GM12878 (cell line): ENCODE measurements at regions not wholly inside any gene's neighbourhood (a gene's known extent, or its start where the extent isn't known, plus 50 kb on each side); places are given as distances from the start of the nearest gene placed in this dataset.

Experiments used
- CBX3 ChIP-seq: fragments of 200-600 bp; sonication (generic); IDR thresholded peaks from 2 replicates; pipeline ENCODE4 v1.6.1; 2016; ENCODE audit warnings: low read depth, borderline replicate concordance
- MYC ChIP-seq: IDR thresholded peaks from 2 replicates; pipeline ENCODE4 v1.6.1; 2011; ENCODE audit warnings: mild to moderate bottlenecking, low read length, moderate library complexity, inconsistent platforms; ENCODE audit not compliant: insufficient read depth, insufficient replicate concordance, insufficient read length, severe bottlenecking
- NFIC ChIP-seq: IDR thresholded peaks from 2 replicates; pipeline ENCODE4 v1.6.1; 2012; ENCODE audit warnings: low read depth, mild to moderate bottlenecking, inconsistent platforms, low read length, moderate library complexity
- POLR2A ChIP-seq: IDR thresholded peaks from 2 replicates; pipeline ENCODE4 v1.6.1; 2011; ENCODE audit warnings: low read depth, mild to moderate bottlenecking, low read length
- POU2F2 ChIP-seq: IDR thresholded peaks from 3 replicates; pipeline ENCODE4 v1.6.1; 2011; ENCODE audit warnings: low read depth, mild to moderate bottlenecking, low read length, borderline replicate concordance
- RBBP5 ChIP-seq: fragments of 200-600 bp; sonication (generic); conservative IDR thresholded peaks from 2 replicates; pipeline ENCODE4 v1.6.1; 2016
- STAT3 ChIP-seq: IDR thresholded peaks from 2 replicates; pipeline ENCODE4 v1.6.1; 2011; ENCODE audit warnings: low read depth, low read length, improper control_type of control experiment
- ZNF207 ChIP-seq: fragments of 450-650 bp; IDR thresholded peaks from 2 replicates; pipeline ENCODE4 v1.6.1; 2014; ENCODE audit warnings: antibody characterized with exemption, mild to moderate bottlenecking, borderline replicate concordance
- TF ChIP-seq, protein P1 (sequence below): IDR thresholded peaks from 2 replicates; pipeline ENCODE4 v1.6.1; 2011; ENCODE audit warnings: low read depth, mild to moderate bottlenecking, low read length, moderate library complexity, borderline replicate concordance; ENCODE audit errors: extremely low read depth
- TF ChIP-seq, protein P2 (sequence below): fragments of 450-650 bp; IDR thresholded peaks from 2 replicates; pipeline ENCODE4 v1.6.1; 2018; ENCODE audit warnings: borderline replicate concordance, mild to moderate bottlenecking; ENCODE audit not compliant: partially characterized antibody
- TF ChIP-seq, protein P3 (sequence below), 3 experiments: IDR thresholded peaks in 2 of 3; conservative IDR thresholded peaks in 1 of 3; 2 replicates each; pipeline ENCODE4 v1.5.1; 2011; ENCODE audit warnings: low read depth in 3 of 3, low read length in 3 of 3, mild to moderate bottlenecking in 3 of 3, control low read depth in 2 of 3, moderate library complexity in 2 of 3, inconsistent platforms in 1 of 3, mixed read lengths in 1 of 3; ENCODE audit not compliant: control insufficient read depth in 2 of 3, insufficient read depth in 1 of 3; ENCODE audit errors: extremely low read depth in 1 of 3

DNA sequence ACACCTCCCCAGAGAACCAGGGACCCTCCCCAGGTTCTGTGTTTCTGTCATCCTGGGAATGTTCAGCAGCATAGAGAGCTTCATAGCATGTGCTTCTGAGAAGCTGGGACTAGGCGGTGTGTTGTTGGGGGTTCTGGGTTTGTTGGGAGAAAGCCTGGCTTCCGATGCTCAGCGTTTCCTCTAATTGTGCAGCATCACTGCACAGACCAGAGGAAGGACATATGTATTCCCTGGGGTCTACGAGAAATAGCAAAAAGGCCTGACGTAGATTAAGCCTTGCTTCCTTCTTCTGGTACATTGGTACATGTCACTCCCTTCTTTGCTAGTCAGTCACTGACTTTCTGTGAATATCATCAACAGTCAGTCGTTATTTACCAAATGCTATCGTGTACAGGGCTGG is 96.9 kb upstream of the SGK1 start:
- TF ChIP-seq STAT3 (no peak), MYC (no peak), CBX3 (no peak), RBBP5 (no peak), POLR2A (no peak), NFIC (no peak), POU2F2 (no peak), ZNF207 (no peak)
- TF ChIP-seq, protein P1, sequence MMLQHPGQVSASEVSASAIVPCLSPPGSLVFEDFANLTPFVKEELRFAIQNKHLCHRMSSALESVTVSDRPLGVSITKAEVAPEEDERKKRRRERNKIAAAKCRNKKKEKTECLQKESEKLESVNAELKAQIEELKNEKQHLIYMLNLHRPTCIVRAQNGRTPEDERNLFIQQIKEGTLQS: no peak
- TF ChIP-seq, protein P2, sequence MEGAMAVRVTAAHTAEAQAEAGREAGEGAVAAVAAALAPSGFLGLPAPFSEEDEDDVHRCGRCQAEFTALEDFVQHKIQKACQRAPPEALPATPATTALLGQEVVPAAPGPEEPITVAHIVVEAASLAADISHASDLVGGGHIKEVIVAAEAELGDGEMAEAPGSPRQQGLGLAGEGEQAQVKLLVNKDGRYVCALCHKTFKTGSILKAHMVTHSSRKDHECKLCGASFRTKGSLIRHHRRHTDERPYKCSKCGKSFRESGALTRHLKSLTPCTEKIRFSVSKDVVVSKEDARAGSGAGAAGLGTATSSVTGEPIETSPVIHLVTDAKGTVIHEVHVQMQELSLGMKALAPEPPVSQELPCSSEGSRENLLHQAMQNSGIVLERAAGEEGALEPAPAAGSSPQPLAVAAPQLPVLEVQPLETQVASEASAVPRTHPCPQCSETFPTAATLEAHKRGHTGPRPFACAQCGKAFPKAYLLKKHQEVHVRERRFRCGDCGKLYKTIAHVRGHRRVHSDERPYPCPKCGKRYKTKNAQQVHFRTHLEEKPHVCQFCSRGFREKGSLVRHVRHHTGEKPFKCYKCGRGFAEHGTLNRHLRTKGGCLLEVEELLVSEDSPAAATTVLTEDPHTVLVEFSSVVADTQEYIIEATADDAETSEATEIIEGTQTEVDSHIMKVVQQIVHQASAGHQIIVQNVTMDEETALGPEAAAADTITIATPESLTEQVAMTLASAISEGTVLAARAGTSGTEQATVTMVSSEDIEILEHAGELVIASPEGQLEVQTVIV: no peak
- TF ChIP-seq, protein P3, sequence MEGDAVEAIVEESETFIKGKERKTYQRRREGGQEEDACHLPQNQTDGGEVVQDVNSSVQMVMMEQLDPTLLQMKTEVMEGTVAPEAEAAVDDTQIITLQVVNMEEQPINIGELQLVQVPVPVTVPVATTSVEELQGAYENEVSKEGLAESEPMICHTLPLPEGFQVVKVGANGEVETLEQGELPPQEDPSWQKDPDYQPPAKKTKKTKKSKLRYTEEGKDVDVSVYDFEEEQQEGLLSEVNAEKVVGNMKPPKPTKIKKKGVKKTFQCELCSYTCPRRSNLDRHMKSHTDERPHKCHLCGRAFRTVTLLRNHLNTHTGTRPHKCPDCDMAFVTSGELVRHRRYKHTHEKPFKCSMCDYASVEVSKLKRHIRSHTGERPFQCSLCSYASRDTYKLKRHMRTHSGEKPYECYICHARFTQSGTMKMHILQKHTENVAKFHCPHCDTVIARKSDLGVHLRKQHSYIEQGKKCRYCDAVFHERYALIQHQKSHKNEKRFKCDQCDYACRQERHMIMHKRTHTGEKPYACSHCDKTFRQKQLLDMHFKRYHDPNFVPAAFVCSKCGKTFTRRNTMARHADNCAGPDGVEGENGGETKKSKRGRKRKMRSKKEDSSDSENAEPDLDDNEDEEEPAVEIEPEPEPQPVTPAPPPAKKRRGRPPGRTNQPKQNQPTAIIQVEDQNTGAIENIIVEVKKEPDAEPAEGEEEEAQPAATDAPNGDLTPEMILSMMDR (IDR thresholded peaks at IDR 0.05 in 2 of 3, conservative IDR thresholded peaks at IDR 0.05 in 1 of 3; ENCODE audit: control insufficient read depth in 2 of 3, extremely low read depth in 1 of 3, insufficient read depth in 1 of 3, low read depth in 3 of 3, low read length in 3 of 3): no peak
